Sciatic nerve (tissue), 2 donors: ENCODE measurements at regions not wholly inside any gene's neighbourhood (a gene's known extent, or its start where the extent isn't known, plus 50 kb on each side); places are given as distances from the start of the nearest gene placed in this dataset.
"Not testable (repeated sequence)": the region's sequence is repeated elsewhere in the genome, so short reads cannot be mapped to it uniquely, and the experiment has no call there.

Experiments
- ATAC-seq: fragments of 200-7000 bp; cut with Tn5 transposase; one replicate; pipeline ENCODE4 v1.9.1; 2020; ENCODE audit warnings: mild to moderate bottlenecking, moderate library complexity
- DNase-seq: peaks from one replicate; pipeline ENCODE4 v3.0.0-alpha.2; 2020; ENCODE audit warnings: low spot score
- intact Hi-C: fragments of 100-400 bp; cut with DNase I; formaldehyde crosslinking; loops from one replicate; pipeline ENCODE4 v1.14.2; 2022
- donor health status: DM: no; HTN: no; CAD: no.
- donor health status: DM: no; HTN: no; CAD: no.

DNA sequence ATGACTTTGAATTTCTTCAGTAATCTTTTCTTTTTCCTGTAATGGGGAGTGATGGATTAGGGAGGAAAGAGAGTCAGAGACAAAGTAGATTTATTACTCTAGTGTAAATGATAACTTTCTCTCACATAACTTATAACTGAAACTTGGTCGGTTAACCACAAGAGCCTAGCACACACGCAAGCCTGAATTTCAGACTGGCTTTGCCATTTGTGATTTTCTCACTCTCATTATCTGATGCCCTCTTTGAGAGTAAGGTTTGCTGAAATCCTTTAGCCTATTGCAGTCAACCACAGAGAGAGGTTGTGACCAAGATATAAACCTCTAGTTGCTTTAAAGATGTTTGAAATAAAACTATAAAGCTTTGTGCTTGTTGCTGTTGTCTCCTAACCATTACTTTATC is 117.9 kb upstream of the NETO1 start:
- intact Hi-C loops = no loop called here
- no peak for DNase-seq
- ATAC-seq = no peak

DNA sequence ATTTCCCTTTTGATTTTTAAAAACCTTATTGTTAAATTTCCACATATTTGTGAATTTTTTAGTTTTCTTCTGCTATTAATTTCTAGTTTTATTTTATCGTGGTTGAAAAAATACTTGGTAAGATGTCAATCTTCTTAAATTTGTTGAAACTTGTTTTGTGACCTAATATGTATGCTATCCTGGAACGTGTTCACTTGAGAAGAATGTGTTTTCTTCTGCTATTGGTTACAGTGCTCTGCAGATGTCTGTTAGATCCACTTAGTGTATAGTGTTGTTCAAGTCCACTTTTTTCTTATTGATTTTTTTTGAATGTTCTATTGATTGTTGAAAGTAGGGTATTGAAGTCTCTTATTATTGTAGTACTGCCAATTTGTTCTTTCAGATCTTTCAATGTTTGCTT is 116.5 kb upstream of the NETO1 start:
- no peak for DNase-seq

DNA sequence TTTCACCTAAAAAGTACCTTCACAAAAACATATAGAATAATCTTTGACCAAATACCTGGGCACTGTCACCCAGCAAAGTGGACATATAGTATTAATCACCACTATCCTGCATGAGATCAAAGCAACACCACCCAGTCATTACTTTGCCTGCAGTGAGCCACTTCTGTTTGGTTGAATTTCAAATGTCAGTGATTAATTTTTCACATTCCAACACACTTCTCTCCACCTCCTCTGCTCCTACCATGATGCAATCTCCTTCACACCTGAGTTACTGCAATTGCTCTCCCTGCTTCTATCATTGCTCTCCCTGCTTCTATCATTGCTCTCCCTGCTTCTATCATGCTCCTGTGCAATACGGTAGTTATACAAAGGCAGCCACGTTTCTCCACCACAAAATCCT is 106.1 kb upstream of the NETO1 start:
- ATAC-seq (no peak), DNase-seq (no peak)
- intact Hi-C loops = no loop called here

More for the DNA sequence above, 116.5 kb upstream of the NETO1 start:
- ATAC-seq = no peak
- intact Hi-C loops = no loop called here

DNA sequence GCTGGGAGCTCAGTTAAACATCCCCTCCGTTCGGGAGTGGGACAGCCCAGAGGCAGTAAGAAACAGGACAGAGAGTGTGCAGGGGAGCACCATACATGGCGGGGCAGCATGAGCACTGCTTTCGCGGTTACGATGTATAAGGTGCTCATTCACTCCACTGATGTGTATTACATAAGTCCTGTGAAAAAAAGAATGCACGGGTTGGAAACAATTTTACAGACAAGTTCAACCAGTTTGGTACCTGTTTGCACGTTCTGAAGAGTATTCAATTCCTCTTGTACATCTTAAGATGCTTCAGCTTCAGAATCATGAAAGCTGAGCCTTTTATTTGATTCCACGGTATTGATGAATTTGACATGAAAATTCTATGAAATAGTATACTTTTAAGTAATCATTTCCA is 97.8 kb upstream of the NETO1 start:
- intact Hi-C loops = no loop called here
- DNase-seq = no peak
- ATAC-seq = no peak

GRCh38 chr18:72958195-72958594 is 90.4 kb upstream of the NETO1 start:
- ATAC-seq, intact Hi-C loops, DNase-seq: not testable (repeated sequence)

GRCh38 chr18:72948439-72948838 is 80.7 kb upstream of the NETO1 start:
- DNase-seq = no peak
- intact Hi-C loops = no loop called here

GRCh38 chr18:72942766-72943165 is 75.0 kb upstream of the NETO1 start:
- no peak for DNase-seq

More at GRCh38 chr18:72948439-72948838, 80.7 kb upstream of the NETO1 start:
- no peak for ATAC-seq

DNA sequence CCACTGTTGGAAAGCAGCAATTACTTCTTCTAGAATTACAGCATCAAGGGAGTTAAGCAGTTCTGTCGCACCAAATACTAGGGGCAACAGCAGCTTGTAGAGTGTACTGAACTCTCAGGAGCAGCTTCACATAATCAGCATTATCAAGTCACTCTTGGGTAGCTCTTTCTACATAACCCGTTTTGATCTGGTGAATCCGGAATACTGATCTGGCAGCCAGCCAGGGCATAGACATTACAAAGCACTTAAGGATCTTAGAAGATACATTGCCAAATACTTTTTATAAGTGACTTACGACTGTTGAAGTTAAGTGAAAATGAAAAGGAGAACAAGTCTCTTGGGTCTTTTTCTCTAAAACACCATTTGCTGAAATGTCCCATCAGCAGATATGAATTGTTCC is 73.2 kb upstream of the NETO1 start:
- DNase-seq (no peak), ATAC-seq (no peak)
- intact Hi-C loops = no loop called here

More at GRCh38 chr18:72942766-72943165, 75.0 kb upstream of the NETO1 start:
- no peak for ATAC-seq
- intact Hi-C loops = no loop called here

DNA sequence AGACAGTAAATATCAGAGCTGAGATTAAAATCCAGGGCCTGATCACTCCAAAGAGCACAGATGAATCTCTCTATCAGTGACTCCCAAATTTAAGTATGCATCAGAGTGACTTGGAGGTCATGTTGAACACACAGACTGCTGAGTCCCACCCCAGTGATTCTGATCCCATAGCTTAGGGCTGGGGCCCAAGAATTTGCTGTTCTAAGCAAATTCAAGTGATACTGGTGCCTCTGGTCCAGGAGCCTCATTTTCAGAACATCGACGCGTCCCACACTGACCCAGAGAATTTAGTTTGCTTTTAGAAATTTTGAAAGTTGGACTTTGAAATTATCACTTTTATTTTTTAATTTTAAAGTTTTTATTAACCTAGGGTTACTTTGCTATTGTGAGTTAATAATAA is 72.7 kb upstream of the NETO1 start:
- ATAC-seq (no peak), DNase-seq (no peak)
- intact Hi-C loops = no loop called here

GRCh38 chr18:72935744-72936143 is 68.0 kb upstream of the NETO1 start:
- ATAC-seq = no peak
- intact Hi-C loops = no loop called here

GRCh38 chr18:72922895-72923294 is 55.1 kb upstream of the NETO1 start:
- DNase-seq (no peak), ATAC-seq (no peak)
- intact Hi-C loops = no loop called here

More at GRCh38 chr18:72935744-72936143, 68.0 kb upstream of the NETO1 start:
- no peak for DNase-seq
